HG03025 (cell line): ENCODE measurements at regions not wholly inside any gene's neighbourhood (a gene's known extent, or its start where the extent isn't known, plus 50 kb on each side); places are given as distances from the start of the nearest gene placed in this dataset.
A peak's percentile ranks its signal among the peaks of the same experiment; 100 is the strongest.

Experiments used
- ATAC-seq: cut with Tn5 transposase; IDR thresholded peaks from one replicate; pipeline ENCODE4 v1.9.1; 2021; ENCODE audit warnings: mild to moderate bottlenecking, moderate library complexity; ENCODE audit not compliant: unreplicated experiment, low FRiP score

- no peak for ATAC-seq
Measured at GRCh38 chr10:75347186-75347585, 54.4 kb downstream of the ZNF503 start.

DNA sequence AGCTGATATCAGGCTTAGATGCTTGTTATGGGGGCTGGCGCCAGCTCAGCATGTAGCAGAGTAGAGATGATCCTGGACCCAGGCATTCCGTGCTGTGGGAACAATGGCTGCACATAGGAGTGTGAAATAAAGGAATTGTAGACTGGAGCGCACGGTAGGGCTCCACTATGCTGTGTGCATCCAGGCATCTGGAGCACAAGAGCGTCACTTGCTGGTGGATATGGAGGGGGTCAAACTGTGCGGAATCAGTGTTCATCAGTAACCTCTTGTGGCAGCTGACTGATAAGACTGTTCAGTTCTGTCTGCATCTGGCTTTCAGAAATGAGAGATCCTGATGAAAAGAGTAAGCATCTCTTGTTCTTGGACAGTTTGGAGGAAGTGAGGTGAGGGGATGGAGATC lies 55.8 kb downstream of the ZNF503 start:
- ATAC-seq: no peak

GRCh38 chr10:75344170-75344569 lies 57.4 kb downstream of the ZNF503 start:
- ATAC-seq: no peak

DNA sequence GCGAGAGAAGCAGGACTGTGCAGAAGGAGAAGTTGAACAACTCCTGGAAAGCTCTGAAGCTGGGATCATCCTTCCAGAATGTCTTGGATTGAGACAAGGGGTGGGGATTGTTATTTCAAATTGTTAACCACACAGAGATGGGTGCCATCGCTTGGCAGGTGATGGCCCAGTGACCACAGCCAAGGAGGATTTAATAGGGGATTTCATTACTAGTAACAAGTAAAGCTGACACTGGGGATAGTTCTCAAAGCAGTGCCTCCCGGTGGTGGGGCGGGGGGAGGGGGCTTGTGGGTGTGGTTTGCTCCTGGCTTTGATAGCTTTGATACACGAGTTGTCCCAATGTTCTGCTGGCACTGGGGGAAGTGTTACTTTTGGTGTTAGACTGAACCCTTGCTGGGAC lies 59.2 kb downstream of the ZNF503 start:
- ATAC-seq: no peak

- ATAC-seq: peak; percentile 61
Measured at GRCh38 chr10:75335983-75336382, 65.6 kb downstream of the ZNF503 start.

DNA sequence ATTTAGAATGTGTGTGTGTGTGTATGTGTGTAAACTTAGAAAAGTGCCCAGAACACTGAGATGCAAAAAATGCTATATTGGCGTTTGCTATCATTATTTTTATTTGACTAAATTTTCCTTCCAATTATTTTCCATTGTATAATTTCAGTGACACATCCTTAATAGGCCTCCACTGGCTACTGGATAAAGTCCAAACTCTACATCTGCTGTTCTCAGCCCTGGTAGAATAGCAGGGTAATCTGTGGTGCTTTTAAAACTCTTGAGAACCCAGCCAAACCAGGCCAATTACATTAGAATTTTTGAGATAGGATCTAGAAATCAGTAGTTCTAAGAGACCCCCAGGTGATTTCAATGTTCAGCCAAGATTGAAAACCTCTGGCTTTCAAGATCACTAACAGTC lies 66.4 kb downstream of the ZNF503 start:
- no peak for ATAC-seq

DNA sequence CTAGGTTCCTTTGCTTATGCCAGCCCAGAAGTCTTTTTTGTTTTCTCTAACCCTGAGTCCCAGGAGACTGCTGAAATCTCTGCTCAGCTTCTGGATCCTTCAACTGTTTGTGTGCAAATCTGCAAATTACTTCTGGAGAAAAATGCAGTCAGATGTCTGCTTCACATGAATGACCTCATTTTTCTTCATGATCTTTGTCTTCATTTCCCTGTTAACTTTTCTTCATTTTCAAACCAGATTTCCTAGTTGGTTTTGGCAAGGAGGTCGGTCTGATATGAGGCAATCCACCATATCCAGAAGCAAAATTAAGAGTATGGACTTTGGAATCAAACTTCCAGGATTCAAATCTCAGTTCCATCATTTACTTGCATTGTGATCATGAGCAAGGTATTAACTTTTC lies 66.8 kb downstream of the ZNF503 start:
- ATAC-seq: no peak

GRCh38 chr10:75332081-75332480 lies 69.5 kb downstream of the ZNF503 start:
- no peak for ATAC-seq

GRCh38 chr10:75331081-75331480 lies 70.5 kb downstream of the ZNF503 start:
- ATAC-seq: no peak

GRCh38 chr10:75329190-75329745 lies 72.3 kb downstream of the ZNF503 start:
- no peak for ATAC-seq

GRCh38 chr10:75326306-75326705 lies 75.3 kb downstream of the ZNF503 start:
- no peak for ATAC-seq

DNA sequence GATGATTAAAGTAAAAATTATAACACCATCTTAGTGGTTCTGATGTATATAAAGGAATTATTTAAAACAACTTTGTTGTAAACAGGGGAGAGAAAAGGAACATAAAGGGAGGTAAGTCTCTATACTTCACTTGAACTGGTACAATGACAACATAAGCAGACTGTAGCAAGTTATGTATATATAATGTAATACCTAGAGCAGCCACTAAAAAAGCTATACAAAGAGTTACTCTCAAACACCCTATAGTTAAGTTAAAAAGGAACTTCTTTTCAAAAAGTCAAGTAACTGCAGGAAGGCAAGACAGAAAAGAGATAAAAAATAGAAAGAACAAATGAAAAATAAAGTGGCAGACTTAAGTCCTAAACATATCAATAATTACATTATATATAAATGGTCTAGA lies 82.3 kb downstream of the ZNF503 start:
- ATAC-seq: no peak

GRCh38 chr10:75314570-75314969 lies 78.8 kb upstream of the COMTD1 start:
- no peak for ATAC-seq

DNA sequence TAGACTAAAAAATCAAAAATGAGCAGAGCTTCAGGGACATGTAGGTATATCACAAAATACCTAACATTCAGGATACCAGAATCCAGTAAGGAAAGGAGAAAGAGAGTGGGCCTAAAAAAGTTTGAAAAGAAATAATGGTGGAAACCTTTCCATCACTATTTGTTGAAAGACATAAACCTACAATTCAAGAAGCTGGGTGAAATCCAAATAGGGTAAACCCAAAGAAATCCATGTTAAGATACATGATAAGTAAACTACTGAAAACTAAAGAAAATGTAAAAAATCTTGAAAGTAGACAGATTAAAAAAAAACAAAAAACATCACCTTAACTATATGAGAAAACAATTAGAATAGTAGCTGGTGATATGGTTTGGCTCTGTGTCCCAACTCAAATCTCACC lies 76.7 kb upstream of the COMTD1 start:
- ATAC-seq: no peak

DNA sequence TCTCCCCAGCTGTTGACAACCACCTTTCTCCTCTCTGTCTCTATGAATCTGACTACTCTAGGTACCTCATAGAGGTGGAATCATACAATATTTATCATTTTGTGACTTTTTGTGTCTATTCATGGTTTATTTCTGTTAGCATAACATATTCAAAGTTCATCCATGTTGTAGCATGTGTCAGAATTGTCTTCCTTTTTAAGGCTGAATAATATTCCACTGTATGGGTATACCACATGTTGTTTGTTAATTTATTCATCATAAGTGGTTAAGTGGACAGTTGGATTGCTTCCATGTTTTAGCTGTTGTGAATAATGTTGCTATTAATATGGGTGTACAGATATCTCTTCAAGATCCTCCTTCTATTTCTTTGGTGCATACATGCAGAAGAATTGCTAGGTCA lies 69.9 kb upstream of the COMTD1 start:
- no peak for ATAC-seq

GRCh38 chr10:75304741-75305390 lies 69.1 kb upstream of the COMTD1 start:
- ATAC-seq: no peak

- ATAC-seq: no peak
Measured at GRCh38 chr10:75304313-75304712, 68.6 kb upstream of the COMTD1 start.

DNA sequence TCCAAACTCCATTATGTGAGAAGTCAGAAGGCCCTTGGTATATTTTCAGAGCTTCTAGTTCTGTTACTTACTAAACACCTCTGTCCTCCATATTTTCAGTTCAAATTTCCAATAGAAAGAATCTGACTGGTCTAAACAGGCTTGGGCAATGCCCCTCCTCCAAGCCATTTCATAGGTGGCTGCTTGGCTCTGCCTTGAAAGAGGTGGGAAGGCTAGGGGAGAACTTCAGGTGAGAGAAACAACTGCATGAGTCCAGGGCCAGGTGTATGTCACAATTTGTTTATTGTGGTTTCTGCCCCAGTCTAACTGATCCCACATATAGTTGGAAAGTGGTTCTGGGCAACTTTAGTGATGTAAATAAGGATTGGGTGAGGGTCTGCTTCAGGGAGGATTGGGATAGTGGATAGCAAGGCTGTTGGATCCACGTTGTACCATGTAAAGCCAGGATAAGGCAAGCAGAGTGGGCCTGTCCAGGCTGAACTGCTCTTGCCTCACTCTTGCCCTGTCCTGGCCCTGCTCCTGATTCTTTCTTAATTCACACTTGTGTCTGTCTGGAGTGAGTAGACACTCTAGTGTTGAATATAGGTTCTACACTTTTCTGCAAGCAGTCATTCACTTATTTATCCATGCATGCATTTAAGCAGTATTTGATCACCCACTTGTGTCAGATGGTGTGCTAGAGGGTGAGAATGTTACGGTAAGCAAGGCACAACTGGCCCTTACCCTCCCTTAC lies 67.5 kb upstream of the COMTD1 start:
- ATAC-seq: no peak

DNA sequence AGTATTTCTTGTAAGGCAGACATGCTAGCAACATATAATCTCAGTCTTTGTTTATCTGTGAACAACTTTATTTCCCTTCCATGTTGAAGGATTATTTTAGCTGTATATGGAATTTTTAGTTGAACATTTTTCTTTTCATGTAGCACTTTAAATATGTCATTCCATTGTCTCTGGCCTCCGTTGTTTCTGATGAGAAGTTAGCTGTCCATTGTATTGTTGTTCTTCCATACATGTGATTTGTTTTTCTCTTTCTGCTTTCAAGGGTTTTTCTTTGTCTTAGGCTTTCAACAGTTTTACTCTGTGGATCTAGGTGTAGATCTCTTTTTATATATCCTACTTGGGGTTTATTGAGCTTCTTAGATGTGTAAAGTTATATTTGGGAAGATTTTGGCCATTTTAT lies 66.3 kb upstream of the COMTD1 start:
- no peak for ATAC-seq

DNA sequence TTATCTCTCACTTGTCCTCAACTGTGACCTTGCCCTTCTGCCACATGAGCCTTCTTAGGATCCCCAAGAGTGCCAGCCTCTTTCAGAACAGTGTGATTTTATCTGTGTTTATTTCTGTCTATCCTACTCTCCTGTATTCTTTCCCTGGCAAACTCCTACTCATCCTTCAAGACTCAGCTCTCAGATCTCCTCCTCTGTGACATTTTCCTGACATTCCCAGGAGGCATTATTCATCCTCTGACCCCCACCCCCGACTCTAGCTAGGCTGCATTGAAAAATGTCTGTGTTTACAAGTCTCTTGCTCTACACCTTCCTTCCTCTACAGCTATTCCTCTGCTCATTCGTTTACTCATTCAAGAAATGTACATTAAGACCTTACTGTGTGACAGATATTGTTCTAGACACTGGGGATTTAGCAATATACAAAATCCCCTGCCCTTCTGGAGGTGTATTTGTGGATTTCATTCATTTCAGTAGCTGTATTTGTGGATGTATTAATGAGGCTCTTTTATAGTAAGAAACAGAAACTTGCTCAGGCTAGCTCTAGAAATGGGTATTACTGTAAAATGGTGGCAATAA lies 61.4 kb upstream of the COMTD1 start:
- ATAC-seq: no peak

GRCh38 chr10:75295868-75296441 lies 60.2 kb upstream of the COMTD1 start:
- ATAC-seq: no peak
